H1 (cell line): ENCODE measurements at regions not wholly inside any gene's neighbourhood (a gene's known extent, or its start where the extent isn't known, plus 50 kb on each side); places are given as distances from the start of the nearest gene placed in this dataset.

Source experiments
- CTCF ChIA-PET: fragments of 300-600 bp; sonication (Branson Sonifier 250); formaldehyde crosslinking; loops from one replicate; lab custom pipeline; 2021; ENCODE audit not compliant: partially characterized antibody; lab: Charles Lee
- POLR2A ChIA-PET: fragments of 300-600 bp; sonication (Branson Sonifier 250); formaldehyde crosslinking; loops from one replicate; lab custom pipeline; 2021; ENCODE audit warnings: inconsistent platforms; ENCODE audit not compliant: partially characterized antibody; lab: Charles Lee
- DNase-seq, 2 experiments: peaks; one replicate each; pipeline versions ENCODE4 v3.0.0 to v3.0.0-alpha.2; 2010 to 2022; ENCODE audit warnings: low spot score in 2 of 2, low read depth in 1 of 2, mixed read lengths in 1 of 2
- FAIRE-seq: peaks from 2 replicates; lab custom pipeline; 2011; peaks lifted over from hg19 to GRCh38; lab: Jason Lieb, UNC
- H2AFZ ChIP-seq: 2 replicates; pipeline ENCODE4 v1.8.1; 2012; ENCODE audit warnings: low read length, inconsistent platforms
- H2AK5ac ChIP-seq: 2 replicates; pipeline ENCODE4 v1.6.1; 2013; ENCODE audit warnings: low read depth, low read length
- H2BK120ac ChIP-seq: replicated peaks from 2 replicates; pipeline ENCODE3; 2013; ENCODE audit warnings: low read depth, low read length, inconsistent platforms
- H2BK12ac ChIP-seq: 2 replicates; pipeline ENCODE4 v1.6.1; 2013; ENCODE audit warnings: low read depth, low read length
- H2BK15ac ChIP-seq: 2 replicates; pipeline ENCODE4 v1.6.1; 2013; ENCODE audit warnings: low read length
- H2BK20ac ChIP-seq: 2 replicates; pipeline ENCODE4 v1.6.1; 2013; ENCODE audit warnings: low read length
- H2BK5ac ChIP-seq: 2 replicates; pipeline ENCODE4 v1.6.1; 2013; ENCODE audit warnings: low read depth, low read length
- H3K14ac ChIP-seq: 2 replicates; pipeline ENCODE4 v1.6.1; 2013; ENCODE audit warnings: inconsistent platforms; ENCODE audit not compliant: insufficient read length
- H3K18ac ChIP-seq: 2 replicates; pipeline ENCODE4 v1.6.1; 2013; ENCODE audit warnings: low read length; ENCODE audit errors: extremely low read depth
- H3K23ac ChIP-seq: 2 replicates; pipeline ENCODE4 v1.6.1; 2013; ENCODE audit warnings: inconsistent platforms; ENCODE audit not compliant: insufficient read length
- H3K23me2 ChIP-seq: 2 replicates; pipeline ENCODE4 v1.6.1; 2013; ENCODE audit warnings: low read depth, low read length
- H3K27ac ChIP-seq: 2 replicates; pipeline ENCODE4 v1.6.1; 2011; ENCODE audit warnings: low read depth, low read length, inconsistent platforms
- H3K27me3 ChIP-seq, 4 experiments: replicated peaks in 1 of 4; 1 replicate in 1 of 4; 2 replicates in 3 of 4; pipeline versions ENCODE4 v1.6.1 to v1.8.1; 2011 to 2013; ENCODE audit warnings: low read length in 3 of 4, mild to moderate bottlenecking in 3 of 4, inconsistent platforms in 2 of 4, mixed read lengths in 2 of 4, moderate library complexity in 1 of 4; ENCODE audit not compliant: control insufficient read depth in 3 of 4, insufficient read depth in 3 of 4; ENCODE audit errors: extremely low read depth in 1 of 4
- H3K36me3 ChIP-seq, 4 experiments: 2 replicates each; pipeline versions ENCODE4 v1.6.1 to v1.8.1; 2011 to 2013; ENCODE audit warnings: mild to moderate bottlenecking in 4 of 4, low read length in 3 of 4, moderate library complexity in 2 of 4, control low read depth in 1 of 4, inconsistent platforms in 1 of 4; ENCODE audit not compliant: insufficient read depth in 4 of 4, control insufficient read depth in 2 of 4
- H3K4ac ChIP-seq: replicated peaks from 2 replicates; pipeline ENCODE3; 2013; ENCODE audit warnings: low read length, low read depth, mixed read lengths, inconsistent platforms; ENCODE audit not compliant: insufficient read length
- H3K4me1 ChIP-seq, 4 experiments: replicated peaks in 1 of 4; 1 replicate in 1 of 4; 2 replicates in 3 of 4; pipeline versions ENCODE4 v1.6.1 to v1.8.1; 2011 to 2013; ENCODE audit warnings: low read length in 3 of 4, inconsistent platforms in 2 of 4, mixed read lengths in 1 of 4; ENCODE audit not compliant: insufficient read depth in 4 of 4, control insufficient read depth in 3 of 4
- H3K4me2 ChIP-seq, 2 experiments: 2 replicates each; pipeline versions ENCODE4 v1.6.1 to v1.8.1; 2011 to 2013; ENCODE audit warnings: low read depth in 2 of 2, low read length in 2 of 2, control low read depth in 1 of 2, inconsistent platforms in 1 of 2, mild to moderate bottlenecking in 1 of 2; ENCODE audit not compliant: insufficient read depth in 1 of 2
- H3K4me3 ChIP-seq, 4 experiments: fragments of 200-600, 300-600 bp in 1 of 4; sonication (generic), shearing (Covaris generic), sonication (Bioruptor Twin) in 1 of 4; 2 replicates each; pipeline versions ENCODE4 v1.5.1 to v1.8.1; 2011 to 2016; ENCODE audit warnings: low read length in 4 of 4, low read depth in 3 of 4, control low read depth in 2 of 4, inconsistent platforms in 2 of 4, mild to moderate bottlenecking in 2 of 4, mixed read lengths in 1 of 4, moderate library complexity in 1 of 4; ENCODE audit not compliant: insufficient read depth in 2 of 4; ENCODE audit errors: extremely low read depth in 1 of 4
- H3K56ac ChIP-seq: replicated peaks from 2 replicates; pipeline ENCODE3; 2013; ENCODE audit warnings: low read depth, mild to moderate bottlenecking, mixed read lengths, low read length, inconsistent platforms; ENCODE audit not compliant: insufficient read length
- H3K79me1 ChIP-seq: 2 replicates; pipeline ENCODE4 v1.6.1; 2013; ENCODE audit warnings: low read depth, low read length, control low read depth
- H3K79me2 ChIP-seq, 2 experiments: 2 replicates each; pipeline versions ENCODE4 v1.6.1 to v1.8.1; 2012 to 2013; ENCODE audit warnings: low read length in 2 of 2, mild to moderate bottlenecking in 2 of 2, inconsistent platforms in 1 of 2; ENCODE audit not compliant: insufficient read depth in 2 of 2, control insufficient read depth in 1 of 2
- H3K9ac ChIP-seq, 4 experiments: replicated peaks in 1 of 4; 1 replicate in 1 of 4; 2 replicates in 3 of 4; pipeline versions ENCODE4 v1.6.1 to v1.8.1; 2011 to 2013; ENCODE audit warnings: low read depth in 3 of 4, low read length in 3 of 4, control low read depth in 2 of 4, mild to moderate bottlenecking in 2 of 4, moderate library complexity in 2 of 4, inconsistent platforms in 1 of 4; ENCODE audit errors: extremely low read depth in 1 of 4
- H3K9me3 ChIP-seq, 2 experiments: 2 replicates each; pipeline versions ENCODE4 v1.6.1 to v1.8.1; 2012 to 2013; ENCODE audit warnings: mild to moderate bottlenecking in 2 of 2, moderate library complexity in 2 of 2, control low read depth in 1 of 2, inconsistent platforms in 1 of 2, low read depth in 1 of 2, low read length in 1 of 2, mixed read lengths in 1 of 2; ENCODE audit not compliant: insufficient read depth in 2 of 2
- H4K20me1 ChIP-seq, 2 experiments: replicated peaks in 1 of 2; 2 replicates each; pipeline versions ENCODE3 to v1.8.1; 2011 to 2013; ENCODE audit warnings: inconsistent platforms in 2 of 2, low read length in 2 of 2, mild to moderate bottlenecking in 1 of 2; ENCODE audit not compliant: insufficient read depth in 2 of 2, control insufficient read depth in 1 of 2
- H4K5ac ChIP-seq: 2 replicates; pipeline ENCODE4 v1.6.1; 2013; ENCODE audit warnings: low read length, low read depth, mixed read lengths, inconsistent platforms; ENCODE audit not compliant: insufficient read length
- H4K8ac ChIP-seq: 2 replicates; pipeline ENCODE4 v1.8.0; 2013; ENCODE audit warnings: mild to moderate bottlenecking, moderate library complexity, low read length, inconsistent platforms; ENCODE audit not compliant: insufficient read depth; ENCODE audit errors: extremely low read depth
- H4K91ac ChIP-seq: replicated peaks from 2 replicates; pipeline ENCODE3; 2013; ENCODE audit warnings: low read length, mixed read lengths, inconsistent platforms; ENCODE audit not compliant: insufficient read length
- ASH2L ChIP-seq: fragments of 200-600, 300-600 bp; sonication (generic); IDR thresholded peaks from one replicate; pipeline ENCODE4 v1.7.1; 2017; ENCODE audit warnings: low read length
- FOSL1 ChIP-seq: IDR thresholded peaks from 2 replicates; pipeline ENCODE4 v1.6.1; 2011; ENCODE audit warnings: mild to moderate bottlenecking, low read depth, low read length, moderate library complexity; ENCODE audit not compliant: insufficient read depth
- HDAC6 ChIP-seq: IDR thresholded peaks from one replicate; pipeline ENCODE4 v1.7.1; 2012; ENCODE audit warnings: low read depth, mild to moderate bottlenecking, inconsistent platforms, low read length, moderate library complexity
- JUND ChIP-seq: IDR thresholded peaks from 2 replicates; pipeline ENCODE4 v1.6.1; 2011; ENCODE audit warnings: mild to moderate bottlenecking, improper control_type of control experiment, low read length
- NANOG ChIP-seq: IDR thresholded peaks from 2 replicates; pipeline ENCODE4 v1.6.1; 2011; ENCODE audit warnings: low read length, low read depth, mild to moderate bottlenecking, inconsistent platforms; ENCODE audit not compliant: insufficient read depth, poor library complexity, severe bottlenecking
- NRF1 ChIP-seq: IDR thresholded peaks from 2 replicates; pipeline ENCODE4 v1.6.1; 2011; ENCODE audit warnings: mild to moderate bottlenecking, low read depth, low read length, improper control_type of control experiment
- PHF8 ChIP-seq: fragments of 200-600 bp; sonication (generic); conservative IDR thresholded peaks from 2 replicates; pipeline ENCODE4 v1.7.1; 2012; ENCODE audit warnings: low read depth, mild to moderate bottlenecking, inconsistent platforms, low read length, moderate library complexity
- POU5F1 ChIP-seq: IDR thresholded peaks from 2 replicates; pipeline ENCODE4 v1.6.1; 2011; ENCODE audit warnings: low read depth, mild to moderate bottlenecking, low read length, moderate library complexity
- SAP30 ChIP-seq: fragments of 300-600 bp; sonication (generic); IDR thresholded peaks from 2 replicates; pipeline ENCODE4 v1.7.1; 2012; ENCODE audit warnings: low read length, moderate library complexity, mild to moderate bottlenecking, inconsistent platforms; ENCODE audit not compliant: insufficient read depth, insufficient replicate concordance
- WGBS, 2 experiments: shearing (Covaris generic) in 1 of 2; methylation state at CpG; one replicate each; pipeline versions ENCODE4 v1.1.6 to v1.1.7; 2013 to 2015; ENCODE audit warnings: low lambda C conversion rate in 2 of 2, mixed read lengths in 2 of 2, inconsistent platforms in 1 of 2, low coverage in 1 of 2, missing lambda C conversion rate in 1 of 2; ENCODE audit not compliant: insufficient replicate concordance in 2 of 2, insufficient coverage in 1 of 2, insufficient read length in 1 of 2; ENCODE audit errors: extremely low coverage in 1 of 2, missing lambda C conversion rate in 1 of 2; 5-methylcytosine and 5-hydroxymethylcytosine counted together
- TF ChIP-seq, protein P1 (sequence below): IDR thresholded peaks from 2 replicates; pipeline ENCODE4 v1.6.1; 2011; ENCODE audit warnings: low read depth, mild to moderate bottlenecking, low read length; ENCODE audit not compliant: insufficient read depth
- TF ChIP-seq, protein P2 (sequence below): IDR thresholded peaks from 2 replicates; pipeline ENCODE4 v1.6.1; 2011; ENCODE audit warnings: low read length, improper control_type of control experiment

DNA sequence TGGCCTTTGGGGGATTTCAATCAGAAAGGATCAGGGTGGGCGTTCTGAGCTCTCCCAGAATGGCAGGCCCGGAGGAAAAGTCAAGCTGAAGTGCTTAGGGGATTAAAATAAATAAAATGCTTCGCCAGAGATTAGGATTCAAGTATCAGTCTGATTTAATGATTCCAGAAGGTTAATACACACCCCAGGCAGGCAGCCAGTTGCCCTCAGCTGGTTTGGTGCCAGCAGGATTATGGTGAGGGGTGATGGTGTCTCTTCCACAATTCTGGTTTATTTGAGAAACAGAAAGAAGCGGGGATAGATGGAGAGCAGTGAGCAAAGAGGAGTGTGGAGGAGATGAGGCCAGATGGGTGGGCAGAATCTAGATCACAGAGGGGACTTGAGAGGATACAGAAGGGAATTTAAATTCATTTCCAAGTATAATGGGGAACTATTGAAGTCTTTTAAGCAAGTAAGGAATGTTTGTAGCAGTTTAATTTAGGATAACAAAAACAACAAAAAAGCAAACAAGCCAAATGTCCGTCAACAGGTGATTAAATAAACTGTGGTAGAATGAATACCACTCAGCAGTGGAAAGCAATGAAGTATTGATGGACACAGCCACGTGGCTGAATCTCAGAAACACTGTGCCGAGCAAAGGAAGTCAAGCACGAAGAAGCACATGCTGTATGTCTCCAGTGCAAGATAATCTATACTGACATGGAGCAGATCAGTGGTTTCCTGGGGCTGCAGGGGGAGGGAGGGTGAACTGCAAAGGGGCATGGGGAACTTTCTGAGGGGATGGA, 297.7 kb downstream of the MSX2 start:
- Histone ChIP-seq H3K23ac (no peak overlapping the region), H2BK120ac (no peak overlapping the region), H3K18ac (no peak overlapping the region), H2BK20ac (no peak overlapping the region), H4K91ac (no peak overlapping the region), H3K79me2 (no peaks in the 10 kb centered on the region), H3K9ac (no peak overlapping the region), H3K14ac (no peak overlapping the region), H3K4me1 (no peaks in the 10 kb centered on the region), H3K4me2 (no peak overlapping the region), H3K27me3 (no peaks in the 10 kb centered on the region), H4K5ac (no peak overlapping the region), H3K79me1 (no peaks in the 10 kb centered on the region), H2BK5ac (no peak overlapping the region), H4K20me1 (no peaks in the 10 kb centered on the region), H3K9me3 (peaks cover 3 to 6% of the 10 kb centered on the region in 2 experiments; a peak in 1 of 4 replicates), H3K4ac (no peak overlapping the region), H2AK5ac (no peak overlapping the region), H3K4me3 (no peak overlapping the region), H2BK12ac (no peak overlapping the region), H3K27ac (no peak overlapping the region), H3K23me2 (no peaks in the 10 kb centered on the region), H3K36me3 (no peaks in the 10 kb centered on the region), H2BK15ac (no peak overlapping the region), H4K8ac (no peak overlapping the region), H3K56ac (no peak overlapping the region), H2AFZ (no peak overlapping the region)
- POLR2A ChIA-PET = no interaction called here
- TF ChIP-seq, protein P1, sequence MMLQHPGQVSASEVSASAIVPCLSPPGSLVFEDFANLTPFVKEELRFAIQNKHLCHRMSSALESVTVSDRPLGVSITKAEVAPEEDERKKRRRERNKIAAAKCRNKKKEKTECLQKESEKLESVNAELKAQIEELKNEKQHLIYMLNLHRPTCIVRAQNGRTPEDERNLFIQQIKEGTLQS = no peak
- TF ChIP-seq HDAC6 (no peak), JUND (no peak), NANOG (no peak), FOSL1 (no peak), POU5F1 (no peak), ASH2L (no peak), NRF1 (no peak), SAP30 (no peak), PHF8 (no peak)
- TF ChIP-seq, protein P2, sequence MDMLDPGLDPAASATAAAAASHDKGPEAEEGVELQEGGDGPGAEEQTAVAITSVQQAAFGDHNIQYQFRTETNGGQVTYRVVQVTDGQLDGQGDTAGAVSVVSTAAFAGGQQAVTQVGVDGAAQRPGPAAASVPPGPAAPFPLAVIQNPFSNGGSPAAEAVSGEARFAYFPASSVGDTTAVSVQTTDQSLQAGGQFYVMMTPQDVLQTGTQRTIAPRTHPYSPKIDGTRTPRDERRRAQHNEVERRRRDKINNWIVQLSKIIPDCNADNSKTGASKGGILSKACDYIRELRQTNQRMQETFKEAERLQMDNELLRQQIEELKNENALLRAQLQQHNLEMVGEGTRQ = no peak
- FAIRE-seq = no peak
- CTCF ChIA-PET = interaction anchor here (1.0 kb wide), 1 partner anchor 17 kb away, joined by 3 read pairs; no protein-coding TSS in a partner anchor
- no peak for DNase-seq
- 91% methylated on average over 8 of the region's 8 CpGs; no CpG with 5 or more reads in 1 of the 2 experiments for WGBS, 2 experiments
